CD14-positive monocyte (primary cell): ENCODE measurements at regions not wholly inside any gene's neighbourhood (a gene's known extent, or its start where the extent isn't known, plus 50 kb on each side); places are given as distances from the start of the nearest gene placed in this dataset.

Experiments used
- DNase-seq, 3 donors: peaks; one replicate each; pipeline ENCODE4 v3.0.0-alpha.2; 2011 to 2022
- H2AFZ ChIP-seq: 2 replicates; pipeline ENCODE4 v1.6.0; 2012; ENCODE audit warnings: mild to moderate bottlenecking, low read depth, low read length, inconsistent platforms; ENCODE audit not compliant: insufficient read depth, poor library complexity, severe bottlenecking
- H3K27ac ChIP-seq, 2 donors: 1 replicate in 1 of 2; 2 replicates in 1 of 2; pipeline ENCODE4 v1.5.1; 2012 to 2013; ENCODE audit warnings: low read length in 2 of 2, control low read depth in 1 of 2, inconsistent platforms in 1 of 2, low read depth in 1 of 2, mild to moderate bottlenecking in 1 of 2
- H3K27me3 ChIP-seq, 2 donors: one replicate each; pipeline versions ENCODE4 v1.6.0 to v1.6.1; 2011 to 2013; ENCODE audit warnings: low read length in 2 of 2; ENCODE audit not compliant: control insufficient read depth in 2 of 2, insufficient read depth in 2 of 2
- H3K36me3 ChIP-seq, 2 donors: replicated peaks in 1 of 2; 1 replicate in 1 of 2; 2 replicates in 1 of 2; pipeline versions ENCODE4 v1.5.1 to v1.6.1; 2012 to 2013; ENCODE audit warnings: low read length in 2 of 2, control low read depth in 1 of 2, inconsistent platforms in 1 of 2, mild to moderate bottlenecking in 1 of 2; ENCODE audit not compliant: insufficient read depth in 2 of 2, control insufficient read depth in 1 of 2
- H3K4me1 ChIP-seq, 2 donors: 1 replicate in 1 of 2; 2 replicates in 1 of 2; pipeline versions ENCODE4 v1.5.1 to v1.6.1; 2012 to 2013; ENCODE audit warnings: low read length in 2 of 2, control low read depth in 1 of 2, inconsistent platforms in 1 of 2, mild to moderate bottlenecking in 1 of 2, moderate library complexity in 1 of 2; ENCODE audit not compliant: insufficient read depth in 2 of 2, control insufficient read depth in 1 of 2
- H3K4me2 ChIP-seq: replicated peaks from 2 replicates; pipeline ENCODE3; 2012; ENCODE audit warnings: low read length, moderate library complexity, mild to moderate bottlenecking; ENCODE audit not compliant: poor library complexity, severe bottlenecking; ENCODE audit errors: extremely low read depth
- H3K4me3 ChIP-seq, 3 experiments: fragments of 200-600 bp in 1 of 3; sonication (generic) in 1 of 3; replicated peaks in 1 of 3; 1 replicate in 2 of 3; 2 replicates in 1 of 3; pipeline ENCODE4 v1.5.1; 2011 to 2013; ENCODE audit warnings: low read length in 3 of 3, mild to moderate bottlenecking in 3 of 3, control low read depth in 2 of 3, low read depth in 2 of 3, inconsistent platforms in 1 of 3, moderate library complexity in 1 of 3
- H3K79me2 ChIP-seq: 2 replicates; pipeline ENCODE4 v1.6.0; 2012; ENCODE audit warnings: mild to moderate bottlenecking, control low read depth, inconsistent platforms, low read length, moderate library complexity; ENCODE audit not compliant: insufficient read depth
- H3K9ac ChIP-seq: 2 replicates; pipeline ENCODE4 v1.6.0; 2017; ENCODE audit warnings: low read length, mild to moderate bottlenecking; ENCODE audit not compliant: insufficient read depth, poor library complexity, severe bottlenecking
- H3K9me3 ChIP-seq, 2 donors: replicated peaks in 1 of 2; 1 replicate in 1 of 2; 2 replicates in 1 of 2; pipeline versions ENCODE4 v1.5.1 to v1.6.1; 2012 to 2013; ENCODE audit warnings: low read length in 2 of 2, control low read depth in 1 of 2; ENCODE audit not compliant: control insufficient read depth in 1 of 2, insufficient read depth in 1 of 2
- H4K20me1 ChIP-seq: 2 replicates; pipeline ENCODE4 v1.6.0; 2012; ENCODE audit warnings: mild to moderate bottlenecking, low read length, control low read depth, moderate library complexity; ENCODE audit not compliant: insufficient read depth
- H3K27ac Mint-ChIP-seq, 7 donors: one replicate each; pipeline ENCODE4 v1.8.0; 2020; ENCODE audit warnings: mild to moderate bottlenecking in 7 of 7, mixed read lengths in 7 of 7, moderate library complexity in 6 of 7, inconsistent platforms in 2 of 7
- H3K27me3 Mint-ChIP-seq, 3 donors: one replicate each; pipeline ENCODE4 v1.8.0; 2021 to 2022; ENCODE audit warnings: low read depth in 3 of 3, mild to moderate bottlenecking in 3 of 3, mixed read lengths in 3 of 3, moderate library complexity in 3 of 3, inconsistent platforms in 1 of 3
- H3K36me3 Mint-ChIP-seq, 2 donors: one replicate each; pipeline ENCODE4 v1.8.0; 2020; ENCODE audit warnings: mixed read lengths in 2 of 2, inconsistent platforms in 1 of 2, mild to moderate bottlenecking in 1 of 2
- H3K4me1 Mint-ChIP-seq: one replicate; pipeline ENCODE4 v1.8.0; 2020; ENCODE audit warnings: mild to moderate bottlenecking, mixed read lengths
- H3K4me3 Mint-ChIP-seq, 2 donors: one replicate each; pipeline ENCODE4 v1.8.0; 2020; ENCODE audit warnings: mild to moderate bottlenecking in 2 of 2, mixed read lengths in 2 of 2, moderate library complexity in 1 of 2
- H3K9me3 Mint-ChIP-seq, 7 donors: one replicate each; pipeline ENCODE4 v1.8.0; 2020 to 2022; ENCODE audit warnings: mixed read lengths in 7 of 7, mild to moderate bottlenecking in 6 of 7, moderate library complexity in 6 of 7, inconsistent platforms in 2 of 7
- WGBS: methylation state at CpG from one replicate; pipeline ENCODE4 v1.1.5; 2013; ENCODE audit warnings: missing lambda C conversion rate; ENCODE audit not compliant: insufficient coverage; 5-methylcytosine and 5-hydroxymethylcytosine counted together
- intact Hi-C, 2 donors: fragments of 100-400 bp; cut with micrococcal nuclease; formaldehyde crosslinking; loops; one replicate each; pipeline versions ENCODE4 v1.15.0 to v1.15.1; 2023
- TF ChIP-seq, protein P1 (sequence below): fragments of 200-600 bp; IDR thresholded peaks from one replicate; pipeline ENCODE4 v1.8.0; 2022; ENCODE audit warnings: antibody characterized with exemption, mild to moderate bottlenecking

- Histone ChIP-seq H3K4me2 (no peak overlapping the region), H3K79me2 (no peaks in the 10 kb centered on the region), H3K4me1 (no peaks in the 10 kb centered on the region), H2AFZ (no peak overlapping the region), H3K9ac (no peak overlapping the region), H3K9me3 (no peaks in the 10 kb centered on the region), H3K36me3 (no peaks in the 10 kb centered on the region), H4K20me1 (no peaks in the 10 kb centered on the region), H3K27me3 (peaks cover 2% of the 10 kb centered on the region in 2 donors), H3K27ac (no peak overlapping the region), H3K4me3 (no peak overlapping the region)
- intact Hi-C loops, result no loop called here
- peak in 2 of 3 donors; percentile 25 to 26 for DNase-seq
- Mint-ChIP-seq H3K9me3 (peaks cover 0 to 1% (median 0%) of the 10 kb centered on the region in 7 donors), H3K36me3 (no peaks in the 10 kb centered on the region), H3K4me3 (no peak overlapping the region), H3K27me3 (peaks cover 2 to 6% (median 2%) of the 10 kb centered on the region in 3 donors), H3K4me1 (no peaks in the 10 kb centered on the region), H3K27ac (peak overlapping the region in 1 of 7 donors; percentile 27)
- TF ChIP-seq, protein P1, sequence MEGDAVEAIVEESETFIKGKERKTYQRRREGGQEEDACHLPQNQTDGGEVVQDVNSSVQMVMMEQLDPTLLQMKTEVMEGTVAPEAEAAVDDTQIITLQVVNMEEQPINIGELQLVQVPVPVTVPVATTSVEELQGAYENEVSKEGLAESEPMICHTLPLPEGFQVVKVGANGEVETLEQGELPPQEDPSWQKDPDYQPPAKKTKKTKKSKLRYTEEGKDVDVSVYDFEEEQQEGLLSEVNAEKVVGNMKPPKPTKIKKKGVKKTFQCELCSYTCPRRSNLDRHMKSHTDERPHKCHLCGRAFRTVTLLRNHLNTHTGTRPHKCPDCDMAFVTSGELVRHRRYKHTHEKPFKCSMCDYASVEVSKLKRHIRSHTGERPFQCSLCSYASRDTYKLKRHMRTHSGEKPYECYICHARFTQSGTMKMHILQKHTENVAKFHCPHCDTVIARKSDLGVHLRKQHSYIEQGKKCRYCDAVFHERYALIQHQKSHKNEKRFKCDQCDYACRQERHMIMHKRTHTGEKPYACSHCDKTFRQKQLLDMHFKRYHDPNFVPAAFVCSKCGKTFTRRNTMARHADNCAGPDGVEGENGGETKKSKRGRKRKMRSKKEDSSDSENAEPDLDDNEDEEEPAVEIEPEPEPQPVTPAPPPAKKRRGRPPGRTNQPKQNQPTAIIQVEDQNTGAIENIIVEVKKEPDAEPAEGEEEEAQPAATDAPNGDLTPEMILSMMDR, result peak; percentile 45
- 21% methylated on average over 3 of the region's 4 CpGs for WGBS
These were observed 75.4 kb upstream of the ANKH start for GRCh38 chr5:14946815-14947620.

DNA sequence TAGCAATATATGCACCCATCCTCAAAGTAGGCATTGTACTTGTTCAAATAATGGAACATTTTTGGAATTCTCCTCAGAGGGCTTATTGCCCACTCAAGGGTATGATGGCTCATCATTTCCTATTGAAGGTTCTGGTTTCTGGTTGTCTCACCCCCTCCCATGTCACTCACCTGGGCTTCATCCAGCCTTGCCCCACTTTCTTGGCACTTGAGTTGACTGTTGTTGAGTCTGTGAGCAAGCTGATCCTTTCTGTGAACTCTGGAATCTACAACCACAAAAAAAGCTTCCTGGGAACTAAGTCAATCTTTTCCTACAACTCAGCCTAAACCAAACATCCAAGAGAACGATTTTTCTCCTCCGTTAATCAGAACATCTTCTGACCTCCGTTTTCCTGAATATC lies 73.9 kb upstream of the ANKH start:
- Histone ChIP-seq H2AFZ (no peak overlapping the region), H3K27ac (no peak overlapping the region), H4K20me1 (no peaks in the 10 kb centered on the region), H3K9ac (no peak overlapping the region), H3K79me2 (no peaks in the 10 kb centered on the region), H3K4me1 (no peaks in the 10 kb centered on the region), H3K9me3 (no peaks in the 10 kb centered on the region), H3K4me2 (no peak overlapping the region), H3K27me3 (peaks cover 2 to 4% of the 10 kb centered on the region in 2 donors), H3K36me3 (no peaks in the 10 kb centered on the region), H3K4me3 (no peak overlapping the region)
- Mint-ChIP-seq H3K4me1 (no peaks in the 10 kb centered on the region), H3K27ac (no peak overlapping the region), H3K27me3 (peaks cover 2 to 7% (median 3%) of the 10 kb centered on the region in 3 donors), H3K36me3 (no peaks in the 10 kb centered on the region), H3K9me3 (peaks cover 0 to 1% (median 0%) of the 10 kb centered on the region in 7 donors), H3K4me3 (no peak overlapping the region)
- intact Hi-C loops, result no loop called here
- WGBS, result 60% methylated on average over 1 of the region's 3 CpGs
- no peak for DNase-seq
- TF ChIP-seq, protein P1, result no peak
